ENCODE measurements at regions not wholly inside any gene's neighbourhood (a gene's known extent, or its start where the extent isn't known, plus 50 kb on each side); places are given as distances from the start of the nearest gene placed in this dataset.
"Not testable (repeated sequence)": the region's sequence is repeated elsewhere in the genome, so short reads cannot be mapped to it uniquely, and the experiment has no call there.

- no peak for DNase-seq
Measured at GRCh38 chr2:3114406-3115185, 263.0 kb downstream of the EIPR1 start.

- DNase-seq = no peak
Measured at GRCh38 chr2:3113769-3114168, 263.8 kb downstream of the EIPR1 start.

- DNase-seq = no peak
Measured at GRCh38 chr2:3113122-3113521, 264.5 kb downstream of the EIPR1 start.

- no peak for DNase-seq
Measured at GRCh38 chr2:3112553-3112952, 265.1 kb downstream of the EIPR1 start.

- no peak for DNase-seq
Measured at GRCh38 chr2:3112131-3112530, 265.5 kb downstream of the EIPR1 start.

- no peak for DNase-seq
Measured at GRCh38 chr2:3110994-3111666, 266.5 kb downstream of the EIPR1 start.

GRCh38 chr2:3110555-3110954 lies 267.1 kb downstream of the EIPR1 start:
- no peak for DNase-seq

GRCh38 chr2:3108710-3109702 lies 268.6 kb downstream of the EIPR1 start:
- DNase-seq = no peak

- no peak for DNase-seq
Measured at GRCh38 chr2:3108105-3108504, 269.5 kb downstream of the EIPR1 start.

GRCh38 chr2:3107567-3107966 lies 270.1 kb downstream of the EIPR1 start:
- DNase-seq = no peak

GRCh38 chr2:3105814-3106569 lies 271.6 kb downstream of the EIPR1 start:
- no peak for DNase-seq

GRCh38 chr2:3104958-3105813 lies 272.4 kb downstream of the EIPR1 start:
- not testable (repeated sequence) for DNase-seq

GRCh38 chr2:3104261-3104660 lies 273.4 kb downstream of the EIPR1 start:
- no peak for DNase-seq

- no peak for DNase-seq
Measured at GRCh38 chr2:3102922-3103569, 274.6 kb downstream of the EIPR1 start.

- DNase-seq = no peak
Measured at GRCh38 chr2:3102081-3102921, 275.3 kb downstream of the EIPR1 start.

GRCh38 chr2:3101016-3101942 lies 276.3 kb downstream of the EIPR1 start:
- DNase-seq = no peak

- DNase-seq = no peak
Measured at GRCh38 chr2:3100386-3100785, 277.2 kb downstream of the EIPR1 start.

GRCh38 chr2:3099860-3100234 lies 277.8 kb downstream of the EIPR1 start:
- no peak for DNase-seq
